Mesothelial cell of epicardium (in vitro differentiated cells): ENCODE measurements at regions not wholly inside any gene's neighbourhood (a gene's known extent, or its start where the extent isn't known, plus 50 kb on each side); places are given as distances from the start of the nearest gene placed in this dataset.

Source experiments
- DNase-seq, 2 experiments: peaks; one replicate each; pipeline ENCODE4 v3.0.0; 2021; ENCODE audit warnings: low spot score in 2 of 2; ENCODE audit not compliant: unreplicated experiment in 2 of 2
- H3K27ac Mint-ChIP-seq: 2 replicates; pipeline ENCODE4 v1.8.0; 2021; ENCODE audit warnings: mixed read lengths
- H3K27me3 Mint-ChIP-seq: 2 replicates; pipeline ENCODE4 v1.8.0; 2021; ENCODE audit warnings: low read depth, mixed read lengths
- H3K36me3 Mint-ChIP-seq: 2 replicates; pipeline ENCODE4 v1.8.0; 2021; ENCODE audit warnings: mixed read lengths
- H3K4me1 Mint-ChIP-seq: 2 replicates; pipeline ENCODE4 v1.8.0; 2021; ENCODE audit warnings: mixed read lengths
- H3K4me3 Mint-ChIP-seq: 2 replicates; pipeline ENCODE4 v1.8.0; 2021; ENCODE audit warnings: mild to moderate bottlenecking, moderate library complexity, mixed read lengths
- H3K9me3 Mint-ChIP-seq: 2 replicates; pipeline ENCODE4 v1.8.0; 2021; ENCODE audit warnings: mixed read lengths
- CTCF ChIP-seq: fragments of 200-600 bp; sonication (generic); IDR thresholded peaks from one replicate; pipeline ENCODE4 v1.5.0; 2021; ENCODE audit warnings: antibody characterized with exemption; ENCODE audit not compliant: unreplicated experiment

DNA sequence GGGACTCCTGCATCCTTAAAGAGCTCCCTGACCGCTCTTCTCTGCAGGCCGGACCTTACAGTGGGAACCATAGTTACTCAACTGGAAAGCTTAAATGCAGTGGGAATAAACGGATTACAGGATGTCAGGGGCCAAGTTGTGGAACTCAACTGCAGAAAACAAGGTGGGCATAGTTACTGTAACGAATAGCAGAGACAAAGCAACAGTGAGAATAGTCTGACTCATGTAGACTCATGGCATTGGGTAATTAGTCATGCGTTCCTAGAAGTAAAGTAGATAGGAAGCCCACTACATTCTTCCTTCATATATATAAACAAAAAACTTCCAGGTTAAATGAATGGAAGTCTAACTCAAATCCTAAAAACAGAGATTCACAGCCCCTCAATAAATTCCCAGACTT lies 95.5 kb upstream of the CHRNA7 start:
- no peak overlapping the region for H3K4me3 Mint-ChIP-seq
- H3K4me1 Mint-ChIP-seq: no peaks in the 10 kb centered on the region
- no peak for TF ChIP-seq CTCF
- H3K36me3 Mint-ChIP-seq: no peaks in the 10 kb centered on the region
- H3K27me3 Mint-ChIP-seq: peaks cover 33% of the 10 kb centered on the region
- DNase-seq: no peak
- H3K9me3 Mint-ChIP-seq: peaks cover 4% of the 10 kb centered on the region
- H3K27ac Mint-ChIP-seq: no peak overlapping the region

DNA sequence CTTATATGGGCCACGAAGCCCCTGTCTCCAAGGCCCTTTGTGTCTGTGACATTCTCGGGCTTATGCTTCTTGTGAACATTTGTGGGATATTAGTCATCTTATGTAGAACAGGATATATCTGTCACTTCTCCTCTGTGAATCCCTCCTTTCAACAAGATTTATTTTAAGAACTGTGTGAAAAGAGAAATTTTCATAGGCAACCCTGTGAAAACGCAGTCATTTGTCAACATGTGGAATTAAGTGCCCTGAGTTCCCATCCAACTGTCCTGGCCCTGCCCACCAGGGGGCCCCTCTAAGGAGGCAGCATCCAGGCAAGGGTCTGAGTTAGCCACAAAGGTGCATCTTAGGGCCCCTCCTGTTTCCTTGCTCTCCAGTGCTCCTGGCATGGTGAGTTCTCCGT lies 76.8 kb upstream of the CHRNA7 start:
- no peak for DNase-seq
- Mint-ChIP-seq H3K9me3 (peaks cover 19% of the 10 kb centered on the region), H3K27ac (no peak overlapping the region), H3K4me3 (no peak overlapping the region), H3K27me3 (peaks cover 34% of the 10 kb centered on the region), H3K4me1 (no peaks in the 10 kb centered on the region), H3K36me3 (no peaks in the 10 kb centered on the region)
- TF ChIP-seq CTCF: no peak

DNA sequence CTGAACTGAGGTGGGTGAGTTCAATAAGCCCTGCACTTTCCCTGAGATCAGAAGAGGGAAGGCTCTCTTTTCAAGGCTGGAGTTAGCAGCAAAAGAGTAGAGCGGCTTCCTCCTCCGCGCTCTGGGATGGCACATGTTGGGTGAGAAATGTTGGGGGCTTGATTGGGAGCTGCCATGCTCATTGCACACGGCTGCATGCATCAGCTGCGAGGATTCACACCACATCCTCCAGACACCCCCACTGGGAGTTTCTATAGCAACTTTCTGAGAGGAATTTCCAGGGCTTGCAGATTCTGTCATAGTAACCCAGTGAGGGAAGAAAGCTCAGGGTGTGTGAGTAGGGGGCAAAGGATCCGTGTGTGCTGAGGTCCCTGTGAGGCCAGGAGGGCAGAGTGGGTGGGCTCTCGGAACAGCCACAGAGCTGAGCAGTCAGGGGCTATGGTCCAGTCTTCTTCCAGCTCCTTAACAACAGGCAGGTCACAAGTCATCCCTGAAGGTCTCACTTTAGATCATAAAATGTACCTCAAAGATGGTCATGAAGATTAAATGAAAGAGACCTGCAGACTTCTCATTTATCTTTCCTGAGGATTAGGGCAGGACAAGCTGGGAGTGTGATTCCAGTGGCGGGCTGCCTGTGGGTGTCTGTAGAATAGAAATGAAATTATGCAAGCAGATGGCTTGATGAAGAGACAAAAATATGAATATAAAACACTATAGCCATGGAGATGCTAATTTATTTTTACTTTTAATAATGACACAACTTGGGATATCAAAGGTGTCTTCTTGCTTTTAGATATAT lies 75.7 kb upstream of the CHRNA7 start:
- Mint-ChIP-seq H3K9me3 (peaks cover 29% of the 10 kb centered on the region), H3K36me3 (no peaks in the 10 kb centered on the region), H3K4me1 (no peaks in the 10 kb centered on the region), H3K27ac (no peak overlapping the region), H3K4me3 (no peak overlapping the region), H3K27me3 (peaks cover 30% of the 10 kb centered on the region)
- DNase-seq: no peak
- no peak for TF ChIP-seq CTCF

GRCh38 chr15:31955734-31956133 lies 74.6 kb upstream of the CHRNA7 start:
- H3K4me1 Mint-ChIP-seq: no peaks in the 10 kb centered on the region
- DNase-seq: no peak
- H3K27ac Mint-ChIP-seq: no peak overlapping the region
- H3K27me3 Mint-ChIP-seq: peaks cover 22% of the 10 kb centered on the region
- no peak for TF ChIP-seq CTCF
- H3K9me3 Mint-ChIP-seq: peaks cover 32% of the 10 kb centered on the region
- H3K36me3 Mint-ChIP-seq: no peaks in the 10 kb centered on the region
- H3K4me3 Mint-ChIP-seq: no peak overlapping the region

DNA sequence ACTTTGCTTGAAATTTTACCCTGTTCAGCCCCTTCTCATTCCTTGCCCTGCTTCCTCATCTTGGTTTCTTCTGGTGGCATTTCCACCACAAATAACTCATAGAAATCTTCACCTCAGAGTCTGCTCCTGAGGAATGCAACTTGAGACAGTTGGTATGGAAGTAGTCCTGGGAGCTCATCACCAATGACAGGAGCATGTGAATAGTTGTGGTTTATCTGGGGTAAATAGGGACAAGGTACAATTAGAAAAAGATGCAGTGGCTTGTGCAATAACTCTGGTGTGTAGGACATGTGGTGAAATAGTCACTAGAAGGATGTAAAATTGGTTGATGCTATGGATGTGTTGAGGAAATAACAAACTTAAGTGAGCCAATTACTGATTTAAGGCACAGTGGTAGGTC lies 72.7 kb upstream of the CHRNA7 start:
- Mint-ChIP-seq H3K9me3 (peaks cover 45% of the 10 kb centered on the region), H3K36me3 (no peaks in the 10 kb centered on the region), H3K27ac (no peak overlapping the region), H3K4me3 (no peak overlapping the region), H3K27me3 (peaks cover 9% of the 10 kb centered on the region), H3K4me1 (no peaks in the 10 kb centered on the region)
- no peak for TF ChIP-seq CTCF
- DNase-seq: no peak
